KMS-11 (cell line): ENCODE measurements at regions not wholly inside any gene's neighbourhood (a gene's known extent, or its start where the extent isn't known, plus 50 kb on each side); places are given as distances from the start of the nearest gene placed in this dataset.

Experiments
- H2AFZ ChIP-seq: fragments of 200-600 bp; sonication (generic); 2 replicates; pipeline ENCODE4 v1.6.1; 2016; ENCODE audit warnings: antibody characterized with exemption, mixed run types, low read depth
- H3K27ac ChIP-seq: fragments of 200-600 bp; sonication (generic); 2 replicates; pipeline ENCODE4 v1.6.1; 2016; ENCODE audit warnings: mild to moderate bottlenecking, mixed run types
- H3K27me3 ChIP-seq: fragments of 200-600 bp; sonication (generic); 2 replicates; pipeline ENCODE4 v1.6.1; 2017; ENCODE audit warnings: mild to moderate bottlenecking, low read depth, mixed run types, moderate library complexity; ENCODE audit not compliant: insufficient read depth
- H3K36me3 ChIP-seq: fragments of 200-600 bp; sonication (generic); 2 replicates; pipeline ENCODE4 v1.6.1; 2017; ENCODE audit warnings: mild to moderate bottlenecking, mixed run types; ENCODE audit not compliant: insufficient read depth
- H3K4me1 ChIP-seq: fragments of 200-600 bp; sonication (generic); 2 replicates; pipeline ENCODE4 v1.6.1; 2016; ENCODE audit warnings: mild to moderate bottlenecking, low read depth, mixed run types; ENCODE audit not compliant: poor library complexity, severe bottlenecking
- H3K4me2 ChIP-seq: fragments of 200-600 bp; sonication (generic); 2 replicates; pipeline ENCODE4 v1.7.0; 2016; ENCODE audit warnings: mild to moderate bottlenecking, mixed run types
- H3K4me3 ChIP-seq: fragments of 200-600 bp; sonication (generic); IDR thresholded peaks from 2 replicates; pipeline ENCODE4 v1.6.1; 2017; ENCODE audit warnings: low read depth, low read length, mixed read lengths; ENCODE audit not compliant: insufficient read depth
- H3K79me2 ChIP-seq: fragments of 200-600 bp; sonication (generic); 2 replicates; pipeline ENCODE4 v1.6.1; 2016; ENCODE audit warnings: low read depth, mixed run types; ENCODE audit not compliant: insufficient read depth
- H3K9ac ChIP-seq: fragments of 200-600 bp; sonication (generic); 2 replicates; pipeline ENCODE4 v1.6.1; 2016; ENCODE audit warnings: mild to moderate bottlenecking, mixed run types
- H4K20me1 ChIP-seq: fragments of 200-600 bp; sonication (generic); 2 replicates; pipeline ENCODE4 v1.6.1; 2016; ENCODE audit warnings: mild to moderate bottlenecking, mixed run types; ENCODE audit not compliant: insufficient read depth
- CTCF ChIP-seq: fragments of 200-600 bp; sonication (generic); conservative IDR thresholded peaks from 2 replicates; pipeline ENCODE4 v1.6.1; 2017; ENCODE audit warnings: low read depth, mild to moderate bottlenecking, antibody characterized with exemption, low read length, moderate library complexity, mixed read lengths

GRCh38 chr12:127760996-127761395 is 506.0 kb upstream of the TMEM132C start:
- no peak for TF ChIP-seq CTCF
- H2AFZ ChIP-seq: no peak overlapping the region

GRCh38 chr12:127761880-127762279 is 505.1 kb upstream of the TMEM132C start:
- H3K4me1 ChIP-seq: no peaks in the 10 kb centered on the region
- no peaks in the 10 kb centered on the region for H3K79me2 ChIP-seq
- no peaks in the 10 kb centered on the region for H4K20me1 ChIP-seq
- no peak for TF ChIP-seq CTCF
- H3K36me3 ChIP-seq: no peaks in the 10 kb centered on the region
- H3K27me3 ChIP-seq: no peaks in the 10 kb centered on the region
- H3K4me2 ChIP-seq: no peak overlapping the region
- no peak overlapping the region for H3K27ac ChIP-seq
- H2AFZ ChIP-seq: no peak overlapping the region
- no peak overlapping the region for H3K9ac ChIP-seq
- H3K4me3 ChIP-seq: no peak overlapping the region

More at GRCh38 chr12:127760996-127761395, 506.0 kb upstream of the TMEM132C start:
- H3K27me3 ChIP-seq: no peaks in the 10 kb centered on the region
- no peak overlapping the region for H3K4me2 ChIP-seq
- H3K36me3 ChIP-seq: no peaks in the 10 kb centered on the region
- H3K4me3 ChIP-seq: no peak overlapping the region
- H3K9ac ChIP-seq: no peak overlapping the region
- H3K79me2 ChIP-seq: no peaks in the 10 kb centered on the region
- no peak overlapping the region for H3K27ac ChIP-seq
- no peaks in the 10 kb centered on the region for H3K4me1 ChIP-seq
- no peaks in the 10 kb centered on the region for H4K20me1 ChIP-seq

GRCh38 chr12:127767656-127768055 is 499.3 kb upstream of the TMEM132C start:
- Histone ChIP-seq H4K20me1 (no peaks in the 10 kb centered on the region), H3K9ac (no peak overlapping the region), H3K27me3 (no peaks in the 10 kb centered on the region), H2AFZ (no peak overlapping the region), H3K4me1 (no peaks in the 10 kb centered on the region), H3K79me2 (no peaks in the 10 kb centered on the region), H3K4me3 (no peak overlapping the region), H3K36me3 (no peaks in the 10 kb centered on the region), H3K4me2 (no peak overlapping the region), H3K27ac (no peak overlapping the region)
- no peak for TF ChIP-seq CTCF

GRCh38 chr12:127770118-127770517 is 496.9 kb upstream of the TMEM132C start:
- H4K20me1 ChIP-seq: no peaks in the 10 kb centered on the region
- H3K79me2 ChIP-seq: no peaks in the 10 kb centered on the region
- H2AFZ ChIP-seq: no peak overlapping the region
- TF ChIP-seq CTCF: no peak
- no peak overlapping the region for H3K4me2 ChIP-seq
- H3K36me3 ChIP-seq: no peaks in the 10 kb centered on the region
- H3K4me1 ChIP-seq: no peaks in the 10 kb centered on the region
- no peaks in the 10 kb centered on the region for H3K27me3 ChIP-seq
- no peak overlapping the region for H3K4me3 ChIP-seq
- no peak overlapping the region for H3K9ac ChIP-seq
- H3K27ac ChIP-seq: no peak overlapping the region

- H3K27ac ChIP-seq: no peak overlapping the region
- H3K9ac ChIP-seq: no peak overlapping the region
- H2AFZ ChIP-seq: no peak overlapping the region
- H3K27me3 ChIP-seq: no peaks in the 10 kb centered on the region
- H3K4me1 ChIP-seq: no peaks in the 10 kb centered on the region
- no peaks in the 10 kb centered on the region for H3K36me3 ChIP-seq
- H3K79me2 ChIP-seq: no peaks in the 10 kb centered on the region
- TF ChIP-seq CTCF: no peak
- H3K4me3 ChIP-seq: no peak overlapping the region
- no peak overlapping the region for H3K4me2 ChIP-seq
- no peaks in the 10 kb centered on the region for H4K20me1 ChIP-seq
Observed at GRCh38 chr12:127771546-127771945, 495.4 kb upstream of the TMEM132C start.
